Dedifferentiated amniotic fluid mesenchymal stem cell (primary cell): ENCODE measurements at regions not wholly inside any gene's neighbourhood (a gene's known extent, or its start where the extent isn't known, plus 50 kb on each side); places are given as distances from the start of the nearest gene placed in this dataset.

Source experiments
- DNase-seq: peaks from one replicate; pipeline ENCODE4 v3.0.0-alpha.2; 2016; ENCODE audit errors: extremely low spot score

DNA sequence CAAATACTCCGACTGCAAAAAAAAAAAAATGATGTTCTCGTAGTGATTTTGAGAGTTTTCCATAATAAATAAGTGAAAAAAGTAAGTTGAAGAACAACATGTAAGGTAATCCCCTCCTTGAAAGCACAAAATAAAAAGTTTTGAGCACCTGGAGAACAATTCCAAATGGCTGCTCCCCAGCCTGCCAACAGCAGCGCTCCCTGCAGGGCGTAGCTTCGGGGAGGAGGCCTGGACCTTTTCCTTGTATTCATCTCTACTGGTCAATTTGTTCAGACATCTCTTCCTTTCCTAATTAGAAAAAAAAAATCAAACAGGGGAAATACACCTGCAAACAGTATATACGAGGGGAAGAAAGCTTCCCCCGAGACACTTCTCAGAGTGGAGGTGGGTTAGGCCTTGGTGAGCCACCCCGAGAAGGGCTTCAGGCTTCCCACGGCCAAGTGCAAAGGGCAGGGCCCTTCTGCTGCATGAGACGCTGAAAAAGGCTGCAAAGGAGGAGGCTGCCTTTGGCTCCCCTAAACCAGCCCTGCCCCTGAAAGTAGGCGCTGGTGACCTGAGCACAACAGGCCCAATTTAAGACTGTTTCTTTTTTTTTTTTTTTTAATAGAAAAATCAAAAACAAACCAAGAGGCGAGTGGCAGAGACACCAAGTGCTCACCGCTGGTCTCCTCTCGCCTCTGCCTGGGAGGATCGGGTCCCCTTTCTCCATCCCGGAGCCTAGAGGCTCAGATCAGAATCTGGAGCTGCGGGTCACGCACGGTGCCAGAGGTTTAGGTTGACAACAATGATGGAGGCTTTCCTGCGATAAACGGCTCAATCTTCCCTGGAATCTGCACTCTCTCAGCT, 193.1 kb upstream of the FOXF1 start:
- DNase-seq: no peak

DNA sequence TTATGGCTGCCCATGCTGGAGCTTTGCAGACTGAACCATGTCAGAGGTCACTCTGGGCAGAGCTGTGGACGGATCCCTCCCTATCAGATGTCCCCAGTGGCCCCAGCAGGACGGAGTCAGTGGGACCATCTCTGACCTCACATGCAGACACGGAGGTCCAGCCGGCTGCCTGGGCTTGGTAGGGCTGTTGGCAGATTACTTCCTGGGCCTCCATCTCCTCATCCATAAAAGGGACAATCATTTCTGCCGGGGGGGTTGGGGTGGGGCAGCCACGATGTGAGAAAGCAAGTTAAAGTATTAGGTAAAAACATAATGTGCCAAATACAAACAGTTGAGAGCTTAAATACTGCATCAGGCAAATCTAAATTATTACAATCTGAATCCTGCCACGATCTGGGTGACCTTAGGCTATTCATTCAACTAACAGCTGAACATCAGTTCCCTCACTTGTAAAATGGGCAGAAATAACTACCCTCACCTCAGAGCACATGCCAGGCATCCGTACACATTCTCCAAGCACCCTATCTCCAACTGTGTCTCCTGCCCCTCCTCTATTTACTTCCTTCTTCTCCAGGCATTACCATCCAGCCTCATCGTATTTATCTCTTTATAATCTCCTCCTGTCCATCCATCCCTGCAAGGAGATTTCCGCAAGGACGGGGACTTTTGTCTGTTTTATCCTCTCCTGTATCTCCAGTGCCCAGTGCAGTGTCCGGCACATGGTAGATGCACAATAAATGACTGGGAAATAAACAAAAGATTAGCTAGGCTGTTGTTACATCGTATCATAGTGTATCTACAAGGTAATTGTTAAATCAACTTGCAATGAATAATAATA, 192.3 kb upstream of the FOXF1 start:
- DNase-seq: no peak

DNA sequence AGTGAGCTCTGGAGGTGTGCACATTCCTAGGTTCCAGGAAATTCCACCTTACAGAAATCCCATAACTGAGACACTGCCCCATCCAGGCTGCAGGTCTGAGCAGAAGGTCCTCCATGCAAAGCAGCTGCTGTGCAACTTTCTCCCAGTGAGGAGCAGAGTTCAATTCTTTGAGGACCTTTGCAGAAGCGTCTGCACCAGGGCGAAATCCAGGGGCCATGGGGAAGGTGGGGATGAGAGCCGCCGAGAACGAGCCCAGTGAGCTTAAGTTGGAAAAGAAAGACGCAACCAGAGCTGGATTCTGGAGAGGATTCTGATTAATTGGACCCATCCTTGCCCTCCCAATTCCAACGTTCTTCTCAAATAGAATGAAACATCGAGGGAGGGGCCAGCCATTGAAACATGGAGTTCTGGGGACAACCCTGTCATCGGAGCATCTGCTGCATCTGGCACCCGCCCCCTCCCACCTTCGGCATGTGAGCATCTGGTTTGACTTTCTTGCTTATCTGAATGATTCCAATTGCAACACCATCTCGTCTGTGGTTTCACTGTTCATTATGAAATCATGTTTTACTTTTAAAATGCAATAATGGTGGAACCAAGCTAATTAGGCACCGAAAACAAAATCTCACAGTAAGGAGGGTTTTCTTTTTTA, 190.6 kb upstream of the FOXF1 start:
- DNase-seq: no peak

- no peak for DNase-seq
Measured at GRCh38 chr16:86320237-86320595, 190.1 kb upstream of the FOXF1 start.

DNA sequence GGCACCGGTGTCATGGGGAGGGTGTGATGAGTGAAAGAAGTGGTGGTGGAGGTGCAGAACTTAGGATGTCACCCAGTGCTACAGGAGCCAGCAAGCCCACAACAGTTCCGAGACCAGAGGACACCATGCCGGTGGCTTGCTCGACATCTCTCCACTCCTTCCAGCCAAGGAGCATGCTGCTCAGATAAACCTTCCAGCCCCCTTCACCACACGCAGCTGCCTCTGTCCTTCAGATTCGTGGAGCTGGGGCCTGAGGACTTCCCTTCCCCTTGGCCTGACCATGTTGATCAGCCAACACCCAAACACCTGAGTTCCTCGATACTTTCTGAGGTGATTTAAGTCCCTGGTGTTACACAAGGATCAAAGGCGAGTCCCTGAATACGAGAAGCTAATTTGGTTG, 188.8 kb upstream of the FOXF1 start:
- DNase-seq: no peak

- DNase-seq: no peak
Measured at GRCh38 chr16:86322283-86322682, 188.0 kb upstream of the FOXF1 start.

DNA sequence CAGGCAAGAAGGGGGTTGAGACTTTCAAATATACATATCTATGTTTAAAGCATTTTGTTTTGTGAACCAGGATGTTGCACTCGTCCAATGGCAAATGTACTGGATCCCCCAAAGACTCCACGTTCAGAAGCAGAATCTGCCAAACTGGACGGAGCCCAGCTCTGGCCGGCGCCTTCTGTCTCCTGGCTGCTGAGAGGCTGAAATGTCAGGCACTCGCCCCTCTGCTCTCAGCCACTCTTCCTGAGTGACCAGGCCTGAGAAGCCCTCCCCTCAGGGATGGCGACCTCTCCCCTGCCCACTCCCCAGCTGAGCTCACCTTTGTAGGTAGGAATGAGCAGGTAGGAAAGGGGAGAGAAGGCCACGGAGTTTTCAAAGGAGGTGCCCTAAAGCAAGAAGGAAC, 187.5 kb upstream of the FOXF1 start:
- no peak for DNase-seq

DNA sequence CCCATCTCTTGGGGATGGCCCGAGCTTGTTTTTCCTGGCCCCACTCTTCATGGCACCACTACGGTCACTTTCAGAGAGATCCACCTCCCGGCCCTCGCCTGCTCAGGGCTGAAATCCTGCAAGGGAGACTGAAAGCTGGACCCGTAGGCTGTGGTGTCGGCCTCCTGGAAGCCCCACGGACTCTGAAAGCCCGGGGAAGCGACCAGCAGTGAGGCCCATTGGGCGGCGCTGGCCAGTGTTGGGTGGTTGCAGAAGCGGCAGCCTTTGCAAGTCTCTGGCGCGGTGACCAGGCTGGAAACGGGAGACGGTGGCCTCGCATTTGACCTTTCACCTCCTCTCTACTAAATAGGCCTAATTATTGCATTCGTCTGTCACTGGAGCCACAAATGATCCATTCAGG, 186.0 kb upstream of the FOXF1 start:
- no peak for DNase-seq

- DNase-seq: no peak
Measured at GRCh38 chr16:86325360-86325759, 185.0 kb upstream of the FOXF1 start.

GRCh38 chr16:86325895-86326294, 184.4 kb upstream of the FOXF1 start:
- no peak for DNase-seq

GRCh38 chr16:86327321-86327720, 183.0 kb upstream of the FOXF1 start:
- no peak for DNase-seq

GRCh38 chr16:86330906-86331305, 179.4 kb upstream of the FOXF1 start:
- DNase-seq: no peak

- DNase-seq: no peak
Measured at GRCh38 chr16:86334079-86334635, 176.2 kb upstream of the FOXF1 start.

GRCh38 chr16:86335266-86336172, 174.8 kb upstream of the FOXF1 start:
- no peak for DNase-seq

- DNase-seq: no peak
Measured at GRCh38 chr16:86337138-86337537, 173.2 kb upstream of the FOXF1 start.

DNA sequence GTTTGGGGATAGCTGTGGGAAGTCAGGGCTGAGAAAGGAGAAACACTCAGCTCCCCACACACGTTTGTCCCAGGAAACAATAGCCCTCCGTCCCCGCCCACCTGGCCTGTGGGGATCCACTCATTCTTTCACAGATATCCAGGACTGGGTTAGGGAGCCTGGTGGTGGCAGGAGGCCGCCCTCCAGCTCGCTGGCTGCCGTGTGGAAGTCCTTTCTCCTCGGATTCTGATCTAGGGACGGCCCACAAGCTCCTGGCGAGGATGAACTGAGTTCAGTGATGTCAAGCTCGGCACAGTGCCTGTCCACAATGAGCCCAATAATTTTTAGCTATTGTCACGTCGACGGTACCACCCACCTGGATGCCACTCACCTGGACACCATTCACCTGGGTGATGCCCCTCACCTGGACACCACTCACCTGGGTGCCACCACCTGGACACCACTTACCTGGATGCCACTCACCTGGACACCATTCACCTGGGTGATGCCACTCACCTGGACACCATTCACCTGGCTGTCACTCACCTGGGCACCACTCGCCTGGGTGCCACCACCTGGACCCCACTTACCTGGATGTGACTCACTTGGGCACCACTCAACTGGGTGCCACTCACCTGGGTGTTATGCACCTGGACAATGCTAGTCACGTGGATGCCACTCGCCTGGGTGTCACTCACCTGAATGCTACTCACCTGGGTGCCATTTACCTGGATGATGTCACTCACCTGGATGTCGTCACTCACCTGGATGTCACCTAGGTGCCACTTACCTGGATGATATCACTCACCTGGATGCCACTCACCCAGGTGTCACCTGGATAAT, 172.5 kb upstream of the FOXF1 start:
- DNase-seq: no peak

- no peak for DNase-seq
Measured at GRCh38 chr16:86338403-86339115, 171.8 kb upstream of the FOXF1 start.

GRCh38 chr16:86342161-86342834, 168.0 kb upstream of the FOXF1 start:
- DNase-seq: no peak
